Adrenal gland (tissue), 9 donors: ENCODE measurements at regions not wholly inside any gene's neighbourhood (a gene's known extent, or its start where the extent isn't known, plus 50 kb on each side); places are given as distances from the start of the nearest gene placed in this dataset.

Experiments used
- DNase-seq, 7 donors: peaks; one replicate each; pipeline ENCODE4 v3.0.0-alpha.2; 2019 to 2020
- H3K27ac ChIP-seq, 5 donors: fragments of 200-600 bp; sonication (generic) in 4 of 5; 1 replicate in 3 of 5; 2 replicates in 2 of 5; pipeline versions ENCODE4 v1.5.1 to v1.8.0; 2016 to 2020; ENCODE audit warnings: mild to moderate bottlenecking in 1 of 5
- H3K27me3 ChIP-seq: fragments of 200-600 bp; 2 replicates; pipeline ENCODE4 v1.8.0; 2021
- H3K36me3 ChIP-seq, 2 donors: fragments of 200-600 bp; replicated peaks in 1 of 2; 1 replicate in 1 of 2; 2 replicates in 1 of 2; pipeline versions ENCODE4 v1.5.1 to v1.8.0; 2018 to 2022
- H3K4me1 ChIP-seq, 2 donors: fragments of 200-600 bp; replicated peaks in 1 of 2; 1 replicate in 1 of 2; 2 replicates in 1 of 2; pipeline versions ENCODE4 v1.5.1 to v1.8.0; 2018 to 2021
- H3K4me3 ChIP-seq, 4 donors: fragments of 200-600 bp; sonication (generic) in 3 of 4; one replicate each; pipeline ENCODE4 v1.5.1; 2016 to 2018
- H3K9me3 ChIP-seq, 3 donors: fragments of 200-600 bp; sonication (generic) in 1 of 3; replicated peaks in 1 of 3; 1 replicate in 2 of 3; 2 replicates in 1 of 3; pipeline versions ENCODE4 v1.5.1 to v1.8.0; 2016 to 2021
- POLR2A ChIP-seq, 2 donors: fragments of 450-650 bp; IDR thresholded peaks; one replicate each; pipeline ENCODE4 v1.6.1; 2017; ENCODE audit warnings: antibody characterized with exemption in 2 of 2, mild to moderate bottlenecking in 2 of 2, moderate library complexity in 1 of 2
- WGBS, 4 donors: extraction: QIAGEN DNeasy Blood & Tissue Kit in 2 of 4; methylation state at CpG; one replicate each; pipeline versions ENCODE4 v1.1.5 to v1.1.7; 2013 to 2017; 5-methylcytosine and 5-hydroxymethylcytosine counted together
- intact Hi-C, 2 donors: fragments of 100-400 bp; cut with DNase I; formaldehyde crosslinking; loops; one replicate each; pipeline versions ENCODE4 v1.14.1 to v1.15.0; 2022 to 2023
- TF ChIP-seq, protein P1 (sequence below), 6 experiments: fragments of 450-650 bp in 4 of 6; fragments of 200-600 bp in 2 of 6; sonication (generic) in 1 of 6; IDR thresholded peaks; 1 replicate in 5 of 6; 2 replicates in 1 of 6; pipeline versions ENCODE4 v1.5.1 to v1.8.0; 2016 to 2021; ENCODE audit warnings: antibody characterized with exemption in 6 of 6, mild to moderate bottlenecking in 2 of 6, moderate library complexity in 1 of 6
- donor health status: healthy with polysubstance abuse.
- donor health status: Bipolar disorder and iron deficiency.
- donor health status: DM: yes; HTN: yes; CAD: no.
- donor health status: DM: no; HTN: no; CAD: no.
- donor health status: DM: no; HTN: no; CAD: no.

DNA sequence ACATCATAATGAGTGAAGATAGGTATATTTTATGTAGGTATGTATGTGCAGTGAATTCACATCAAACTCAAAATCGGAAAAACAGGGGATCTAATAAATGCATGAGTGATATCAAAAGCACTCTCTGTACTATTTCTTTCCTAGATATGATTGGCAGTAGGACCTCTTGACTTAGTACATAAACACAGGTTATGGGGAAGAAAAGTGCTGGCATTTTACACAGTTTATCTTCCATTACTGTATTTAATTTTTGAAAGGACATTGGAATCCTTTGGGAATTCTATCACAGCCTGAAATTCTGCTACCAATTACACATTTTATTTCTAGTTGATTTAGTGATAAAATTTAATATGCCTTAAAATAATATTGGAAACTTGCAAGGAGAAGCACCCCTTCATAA lies 470.5 kb upstream of the ONECUT1 start:
- 53 to 81% (median 70%) methylated on average over 1 of the region's 1 CpG for WGBS, 4 donors
- Histone ChIP-seq H3K36me3 (no peaks in the 10 kb centered on the region), H3K4me1 (no peaks in the 10 kb centered on the region), H3K9me3 (no peaks in the 10 kb centered on the region), H3K27ac (no peak overlapping the region), H3K27me3 (no peaks in the 10 kb centered on the region), H3K4me3 (no peak overlapping the region)
- no peak for DNase-seq
- intact Hi-C loops: no loop called here
- no peak for TF ChIP-seq POLR2A (IDR thresholded peaks at IDR 0.05)
- TF ChIP-seq, protein P1, sequence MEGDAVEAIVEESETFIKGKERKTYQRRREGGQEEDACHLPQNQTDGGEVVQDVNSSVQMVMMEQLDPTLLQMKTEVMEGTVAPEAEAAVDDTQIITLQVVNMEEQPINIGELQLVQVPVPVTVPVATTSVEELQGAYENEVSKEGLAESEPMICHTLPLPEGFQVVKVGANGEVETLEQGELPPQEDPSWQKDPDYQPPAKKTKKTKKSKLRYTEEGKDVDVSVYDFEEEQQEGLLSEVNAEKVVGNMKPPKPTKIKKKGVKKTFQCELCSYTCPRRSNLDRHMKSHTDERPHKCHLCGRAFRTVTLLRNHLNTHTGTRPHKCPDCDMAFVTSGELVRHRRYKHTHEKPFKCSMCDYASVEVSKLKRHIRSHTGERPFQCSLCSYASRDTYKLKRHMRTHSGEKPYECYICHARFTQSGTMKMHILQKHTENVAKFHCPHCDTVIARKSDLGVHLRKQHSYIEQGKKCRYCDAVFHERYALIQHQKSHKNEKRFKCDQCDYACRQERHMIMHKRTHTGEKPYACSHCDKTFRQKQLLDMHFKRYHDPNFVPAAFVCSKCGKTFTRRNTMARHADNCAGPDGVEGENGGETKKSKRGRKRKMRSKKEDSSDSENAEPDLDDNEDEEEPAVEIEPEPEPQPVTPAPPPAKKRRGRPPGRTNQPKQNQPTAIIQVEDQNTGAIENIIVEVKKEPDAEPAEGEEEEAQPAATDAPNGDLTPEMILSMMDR (IDR thresholded peaks at IDR 0.05): no peak

DNA sequence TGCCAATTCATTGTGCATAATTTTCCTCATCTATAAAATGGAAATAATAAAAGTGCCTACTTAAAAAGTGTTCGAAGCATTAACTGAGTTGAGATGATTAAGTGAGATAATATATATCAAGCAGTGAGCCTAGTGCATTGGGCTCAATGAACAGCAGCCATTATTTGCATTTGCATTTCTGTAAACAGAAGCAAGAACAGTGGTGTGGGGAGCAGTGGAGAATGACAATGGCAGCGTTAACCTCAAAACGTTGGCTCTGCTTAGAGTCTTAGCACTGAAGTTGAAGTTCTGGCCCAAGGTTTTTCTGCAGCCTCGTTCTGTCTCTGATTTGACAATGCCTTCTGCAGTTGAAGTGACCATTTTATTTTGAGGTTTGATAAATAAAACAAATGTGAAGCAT lies 466.3 kb upstream of the ONECUT1 start:
- H3K4me1 ChIP-seq: no peaks in the 10 kb centered on the region
- no peaks in the 10 kb centered on the region for H3K9me3 ChIP-seq
- WGBS, 4 donors: 72 to 80% (median 76%) methylated on average over 4 of the region's 4 CpGs
- DNase-seq: no peak
- no peaks in the 10 kb centered on the region for H3K36me3 ChIP-seq
- intact Hi-C loops: no loop called here
- no peaks in the 10 kb centered on the region for H3K27me3 ChIP-seq
- H3K4me3 ChIP-seq: no peak overlapping the region
- TF ChIP-seq POLR2A (IDR thresholded peaks at IDR 0.05): no peak
- TF ChIP-seq, protein P1 (IDR thresholded peaks at IDR 0.05): no peak
- H3K27ac ChIP-seq: no peak overlapping the region

DNA sequence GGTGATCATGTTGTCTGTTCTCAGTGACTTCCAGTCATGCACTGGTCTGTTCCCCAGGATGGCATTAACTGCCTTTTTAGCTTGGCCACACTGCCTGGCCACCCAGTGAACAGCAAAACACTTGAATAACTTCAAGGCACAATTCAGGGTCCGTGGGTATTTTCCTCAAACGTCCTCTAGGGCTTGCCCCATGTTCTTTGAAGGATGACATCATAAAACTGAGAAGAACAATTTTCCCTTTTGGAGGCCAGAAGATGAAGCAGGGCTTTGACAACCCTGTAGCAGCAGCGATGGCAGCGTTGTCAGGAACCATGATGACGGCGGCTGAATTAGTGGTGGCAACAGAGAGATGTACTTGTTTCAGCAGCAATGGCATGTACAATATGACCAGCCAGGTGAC lies 465.9 kb upstream of the ONECUT1 start:
- TF ChIP-seq, protein P1 (IDR thresholded peaks at IDR 0.05): no peak
- no peak for TF ChIP-seq POLR2A (IDR thresholded peaks at IDR 0.05)
- Histone ChIP-seq H3K4me3 (no peak overlapping the region), H3K9me3 (no peaks in the 10 kb centered on the region), H3K27me3 (no peaks in the 10 kb centered on the region), H3K4me1 (no peaks in the 10 kb centered on the region), H3K27ac (no peak overlapping the region), H3K36me3 (no peaks in the 10 kb centered on the region)
- intact Hi-C loops: no loop called here
- WGBS, 4 donors: 77 to 82% (median 78%) methylated on average over 6 of the region's 6 CpGs
- no peak for DNase-seq

DNA sequence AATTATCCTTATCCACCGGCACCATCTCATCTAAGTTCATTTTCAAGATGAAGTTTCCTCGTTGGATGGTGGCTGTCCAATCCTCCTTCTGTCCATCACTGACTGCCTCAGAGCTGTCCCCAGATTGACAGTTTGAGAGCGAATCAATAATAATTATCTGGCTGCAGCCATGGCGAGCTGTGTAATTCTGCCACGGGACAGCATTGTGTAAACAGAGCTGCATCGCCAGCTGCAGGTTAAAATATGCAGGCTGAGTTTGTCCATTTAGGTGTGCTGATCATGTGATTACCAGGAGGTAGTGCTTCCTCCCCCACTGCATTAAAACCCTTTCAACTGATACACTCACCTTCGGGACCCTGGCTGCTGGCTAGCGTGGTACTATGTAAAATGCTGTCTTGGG lies 461.9 kb upstream of the ONECUT1 start:
- no peaks in the 10 kb centered on the region for H3K9me3 ChIP-seq
- H3K27ac ChIP-seq: no peak overlapping the region
- no peak for DNase-seq
- no peaks in the 10 kb centered on the region for H3K27me3 ChIP-seq
- 61 to 68% (median 61%) methylated on average over 8 of the region's 8 CpGs for WGBS, 4 donors
- no peaks in the 10 kb centered on the region for H3K36me3 ChIP-seq
- no peaks in the 10 kb centered on the region for H3K4me1 ChIP-seq
- H3K4me3 ChIP-seq: no peak overlapping the region
- TF ChIP-seq, protein P1 (IDR thresholded peaks at IDR 0.05): no peak
- intact Hi-C loops: no loop called here
